Prostate gland (tissue), 2 donors: ENCODE measurements at regions not wholly inside any gene's neighbourhood (a gene's known extent, or its start where the extent isn't known, plus 50 kb on each side); places are given as distances from the start of the nearest gene placed in this dataset.

ENCODE experiments used
- DNase-seq: peaks from one replicate; pipeline ENCODE4 v3.0.0-alpha.2; 2019; ENCODE audit warnings: low spot score
- H3K27ac ChIP-seq, 2 donors: fragments of 200-600 bp; sonication (generic); 2 replicates each; pipeline ENCODE4 v1.5.1; 2017 to 2019
- H3K27me3 ChIP-seq: fragments of 200-600 bp; sonication (generic); replicated peaks from 2 replicates; pipeline ENCODE4 v1.5.1; 2019; ENCODE audit not compliant: insufficient read depth
- H3K36me3 ChIP-seq, 2 donors: fragments of 200-600 bp; sonication (generic); 1 replicate in 1 of 2; 2 replicates in 1 of 2; pipeline versions ENCODE4 v1.5.1 to v1.8.1; 2017 to 2019
- H3K4me1 ChIP-seq: fragments of 200-600 bp; sonication (generic); replicated peaks from 2 replicates; pipeline ENCODE4 v1.5.1; 2019
- H3K4me3 ChIP-seq, 2 donors: fragments of 200-600 bp; sonication (generic); 2 replicates each; pipeline ENCODE4 v1.5.1; 2017 to 2019
- H3K9me3 ChIP-seq: fragments of 200-600 bp; sonication (generic); 2 replicates; pipeline ENCODE4 v1.5.1; 2017
- POLR2A ChIP-seq: fragments of 450-650 bp; IDR thresholded peaks from one replicate; pipeline ENCODE4 v1.6.1; 2016; ENCODE audit warnings: antibody characterized with exemption, mild to moderate bottlenecking
- POLR2AphosphoS5 ChIP-seq: sonication (generic); formaldehyde crosslinking; IDR thresholded peaks from one replicate; pipeline ENCODE4 v1.6.1; 2017; ENCODE audit warnings: antibody characterized with exemption
- WGBS: methylation state at CpG from one replicate; pipeline ENCODE4 v1.1.5; 2018; 5-methylcytosine and 5-hydroxymethylcytosine counted together
- intact Hi-C: fragments of 100-400 bp; cut with DNase I; formaldehyde crosslinking; loops from one replicate; pipeline ENCODE4 v1.14.2; 2022
- TF ChIP-seq, protein P1 (sequence below), 4 experiments: fragments of 200-600 bp in 2 of 4; fragments of 450-650 bp in 2 of 4; sonication (generic) in 2 of 4; IDR thresholded peaks; 1 replicate in 3 of 4; 2 replicates in 1 of 4; pipeline ENCODE4 v1.5.1; 2016 to 2019; ENCODE audit warnings: antibody characterized with exemption in 4 of 4, mild to moderate bottlenecking in 2 of 4, moderate library complexity in 2 of 4

DNA sequence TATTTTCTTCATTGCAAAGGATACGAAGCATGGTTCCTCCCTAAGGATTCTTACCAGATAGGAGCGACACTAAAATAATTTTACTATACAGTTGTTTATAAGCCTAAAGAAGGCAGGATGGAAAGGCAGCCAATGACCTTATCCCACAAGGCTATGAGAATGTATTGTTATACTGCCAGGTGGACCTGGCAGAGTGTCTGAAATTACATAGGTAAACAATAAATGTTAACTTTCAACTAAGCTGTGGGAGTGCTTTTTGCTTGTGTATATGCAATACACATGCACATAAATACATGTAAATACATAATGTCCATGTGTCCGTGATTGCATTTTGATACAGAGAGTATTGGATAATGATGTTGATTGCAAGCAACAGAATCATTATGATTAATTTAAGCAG is 850.6 kb downstream of the CENPC start:
- TF ChIP-seq POLR2AphosphoS5 = no peak
- TF ChIP-seq, protein P1, sequence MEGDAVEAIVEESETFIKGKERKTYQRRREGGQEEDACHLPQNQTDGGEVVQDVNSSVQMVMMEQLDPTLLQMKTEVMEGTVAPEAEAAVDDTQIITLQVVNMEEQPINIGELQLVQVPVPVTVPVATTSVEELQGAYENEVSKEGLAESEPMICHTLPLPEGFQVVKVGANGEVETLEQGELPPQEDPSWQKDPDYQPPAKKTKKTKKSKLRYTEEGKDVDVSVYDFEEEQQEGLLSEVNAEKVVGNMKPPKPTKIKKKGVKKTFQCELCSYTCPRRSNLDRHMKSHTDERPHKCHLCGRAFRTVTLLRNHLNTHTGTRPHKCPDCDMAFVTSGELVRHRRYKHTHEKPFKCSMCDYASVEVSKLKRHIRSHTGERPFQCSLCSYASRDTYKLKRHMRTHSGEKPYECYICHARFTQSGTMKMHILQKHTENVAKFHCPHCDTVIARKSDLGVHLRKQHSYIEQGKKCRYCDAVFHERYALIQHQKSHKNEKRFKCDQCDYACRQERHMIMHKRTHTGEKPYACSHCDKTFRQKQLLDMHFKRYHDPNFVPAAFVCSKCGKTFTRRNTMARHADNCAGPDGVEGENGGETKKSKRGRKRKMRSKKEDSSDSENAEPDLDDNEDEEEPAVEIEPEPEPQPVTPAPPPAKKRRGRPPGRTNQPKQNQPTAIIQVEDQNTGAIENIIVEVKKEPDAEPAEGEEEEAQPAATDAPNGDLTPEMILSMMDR (IDR thresholded peaks at IDR 0.05) = no peak
- TF ChIP-seq POLR2A = no peak
- Histone ChIP-seq H3K36me3 (no peaks in the 10 kb centered on the region), H3K27ac (no peak overlapping the region), H3K4me3 (no peak overlapping the region), H3K9me3 (no peaks in the 10 kb centered on the region), H3K27me3 (no peaks in the 10 kb centered on the region), H3K4me1 (no peaks in the 10 kb centered on the region)
- no peak for DNase-seq
- WGBS = 51% methylated on average over 3 of the region's 3 CpGs
- intact Hi-C loops = no loop called here

DNA sequence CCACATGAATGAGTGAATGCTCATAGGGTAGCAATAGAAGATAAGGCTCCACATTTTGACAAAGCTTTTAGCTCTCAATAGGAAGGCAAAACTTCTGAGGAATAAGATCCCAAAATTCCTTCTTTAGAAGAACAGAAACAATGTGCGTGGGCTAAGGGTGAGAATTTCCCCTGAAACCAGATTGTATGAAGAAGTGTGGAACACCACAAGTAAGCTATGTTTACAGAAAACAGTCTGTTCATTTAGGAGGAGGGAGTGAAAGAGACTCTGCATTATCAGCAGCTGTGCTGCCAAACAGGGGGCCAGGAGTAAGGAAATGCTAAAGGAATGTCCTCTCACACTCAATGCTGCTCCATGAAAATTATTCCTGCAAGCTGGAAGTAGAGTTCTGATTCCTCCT is 851.6 kb downstream of the CENPC start:
- intact Hi-C loops = no loop called here
- DNase-seq = no peak
- H3K36me3 ChIP-seq = no peaks in the 10 kb centered on the region
- H3K27me3 ChIP-seq = no peaks in the 10 kb centered on the region
- H3K4me1 ChIP-seq = no peaks in the 10 kb centered on the region
- TF ChIP-seq, protein P1 (IDR thresholded peaks at IDR 0.05) = no peak
- TF ChIP-seq POLR2A (no peak), POLR2AphosphoS5 (no peak)
- H3K27ac ChIP-seq = no peak overlapping the region
- 71% methylated on average over 1 of the region's 1 CpG for WGBS
- no peak overlapping the region for H3K4me3 ChIP-seq
- H3K9me3 ChIP-seq = no peaks in the 10 kb centered on the region

DNA sequence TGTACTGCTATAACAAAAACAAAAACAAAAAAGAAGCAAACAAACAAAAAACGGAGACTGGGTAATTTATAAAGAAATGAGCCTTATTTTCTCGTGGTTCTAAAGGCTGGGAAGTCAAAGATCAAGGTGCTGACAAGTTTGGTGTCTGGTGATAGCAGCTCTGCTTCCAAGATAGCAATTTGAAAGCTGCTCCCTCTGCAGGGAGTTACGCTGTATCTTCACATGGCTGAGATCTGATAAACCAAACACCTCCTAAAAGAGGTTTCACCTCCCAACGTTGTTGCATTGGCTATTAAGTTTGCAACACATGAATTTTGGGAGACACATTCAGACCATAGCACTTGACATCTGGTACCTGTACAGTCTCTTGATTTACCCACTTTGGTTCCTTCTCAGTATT is 854.2 kb downstream of the CENPC start:
- WGBS = 70% methylated on average over 4 of the region's 4 CpGs
- no peak overlapping the region for H3K4me3 ChIP-seq
- DNase-seq = no peak
- H3K9me3 ChIP-seq = no peaks in the 10 kb centered on the region
- no peaks in the 10 kb centered on the region for H3K36me3 ChIP-seq
- H3K27me3 ChIP-seq = no peaks in the 10 kb centered on the region
- H3K27ac ChIP-seq = no peak overlapping the region
- TF ChIP-seq POLR2A (no peak), POLR2AphosphoS5 (no peak)
- TF ChIP-seq, protein P1 (IDR thresholded peaks at IDR 0.05) = no peak
- intact Hi-C loops = no loop called here
- no peaks in the 10 kb centered on the region for H3K4me1 ChIP-seq

DNA sequence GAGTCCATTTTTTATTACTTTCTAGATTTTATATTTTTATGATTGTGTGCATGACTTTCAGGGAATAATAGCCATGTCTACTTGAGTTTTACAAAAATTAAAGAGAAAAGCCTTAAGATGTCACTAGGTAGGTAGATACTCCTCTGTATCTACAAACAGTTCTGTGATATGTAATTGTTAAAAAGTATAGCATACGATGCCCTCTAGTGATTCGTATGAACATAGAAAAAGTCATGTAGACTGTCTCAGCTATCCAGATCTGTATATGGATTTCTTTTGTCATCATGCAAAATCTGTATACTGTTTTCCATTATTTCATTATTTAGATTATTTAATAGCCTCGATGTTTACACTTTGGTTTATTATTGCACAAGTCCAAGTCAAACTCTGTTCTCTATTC is 856.6 kb downstream of the CENPC start:
- Histone ChIP-seq H3K4me1 (no peaks in the 10 kb centered on the region), H3K9me3 (no peaks in the 10 kb centered on the region), H3K36me3 (no peaks in the 10 kb centered on the region), H3K4me3 (no peak overlapping the region), H3K27me3 (no peaks in the 10 kb centered on the region), H3K27ac (no peak overlapping the region)
- DNase-seq = no peak
- TF ChIP-seq POLR2AphosphoS5 (no peak), POLR2A (no peak)
- TF ChIP-seq, protein P1 (IDR thresholded peaks at IDR 0.05) = no peak
- WGBS = 43% methylated on average over 3 of the region's 3 CpGs
- intact Hi-C loops = no loop called here

DNA sequence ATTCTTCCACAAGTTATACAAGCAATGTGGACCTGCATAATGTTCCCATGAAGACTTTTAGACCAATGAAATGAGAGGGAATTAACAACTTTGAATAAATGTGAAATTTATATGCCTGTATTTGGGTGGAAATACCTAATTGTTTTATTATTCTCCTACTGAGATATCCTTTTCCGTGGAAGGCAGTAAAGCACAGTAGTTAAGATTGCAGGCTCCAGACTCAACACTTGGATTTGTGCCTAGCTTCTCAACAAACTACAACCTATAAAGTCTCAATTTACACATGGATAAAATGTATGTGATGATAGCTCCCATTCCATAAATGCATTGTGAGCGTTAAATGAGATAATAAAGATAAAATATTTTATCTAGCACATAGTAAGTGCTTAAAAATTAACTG is 857.8 kb downstream of the CENPC start:
- DNase-seq = no peak
- 65% methylated on average over 2 of the region's 2 CpGs for WGBS
- TF ChIP-seq, protein P1 (IDR thresholded peaks at IDR 0.05) = no peak
- no peak for TF ChIP-seq POLR2AphosphoS5
- no peak for TF ChIP-seq POLR2A
- Histone ChIP-seq H3K9me3 (no peaks in the 10 kb centered on the region), H3K4me3 (no peak overlapping the region), H3K27me3 (no peaks in the 10 kb centered on the region), H3K4me1 (no peaks in the 10 kb centered on the region), H3K36me3 (no peaks in the 10 kb centered on the region), H3K27ac (no peak overlapping the region)
- intact Hi-C loops = no loop called here
